ENCODE measurements at regions not wholly inside any gene's neighbourhood (a gene's known extent, or its start where the extent isn't known, plus 50 kb on each side); places are given as distances from the start of the nearest gene placed in this dataset.

DNA sequence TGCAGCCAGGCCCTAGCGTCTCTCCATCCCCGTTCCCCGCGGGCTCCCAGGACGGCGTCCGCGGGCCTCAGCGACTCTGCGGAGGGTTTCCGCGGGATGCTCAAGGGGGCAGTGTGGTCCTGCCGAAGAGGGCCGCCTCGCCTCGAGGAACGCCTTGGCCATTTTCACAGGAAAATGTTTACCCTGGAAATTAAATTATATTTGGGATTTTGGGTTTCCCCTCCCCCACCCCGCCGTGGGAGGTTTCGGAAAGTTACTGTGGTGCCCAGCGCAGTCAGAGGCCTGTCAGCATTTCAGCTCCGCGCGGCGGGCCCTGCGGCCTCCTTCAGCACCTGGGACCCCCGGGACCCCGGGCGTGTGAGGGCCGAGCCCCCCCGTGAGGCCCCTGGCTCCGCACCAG lies 94.5 kb downstream of the PCTP start:
- H3K27me3 ChIP-seq, result no peaks in the 10 kb centered on the region
- no peaks in the 10 kb centered on the region for H3K9me3 ChIP-seq
- H3K4me3 ChIP-seq, result no peak overlapping the region
- H3K36me3 ChIP-seq, result no peaks in the 10 kb centered on the region
- intact Hi-C loops (cut with DNase I), result loop anchor here (10.0 kb wide), 1 partner anchor 479 kb away; no protein-coding TSS in a partner anchor
- H3K9ac ChIP-seq (ENCODE audit: low read depth in 2 of 2, low read length in 2 of 2), result no peak overlapping the region
- no peaks in the 10 kb centered on the region for H3K4me1 ChIP-seq
- peak; percentile 48 for DNase-seq
- peak; percentile 34 for TF ChIP-seq CTCF (IDR thresholded peaks at IDR 0.05)
- no peak overlapping the region for H3K27ac ChIP-seq

DNA sequence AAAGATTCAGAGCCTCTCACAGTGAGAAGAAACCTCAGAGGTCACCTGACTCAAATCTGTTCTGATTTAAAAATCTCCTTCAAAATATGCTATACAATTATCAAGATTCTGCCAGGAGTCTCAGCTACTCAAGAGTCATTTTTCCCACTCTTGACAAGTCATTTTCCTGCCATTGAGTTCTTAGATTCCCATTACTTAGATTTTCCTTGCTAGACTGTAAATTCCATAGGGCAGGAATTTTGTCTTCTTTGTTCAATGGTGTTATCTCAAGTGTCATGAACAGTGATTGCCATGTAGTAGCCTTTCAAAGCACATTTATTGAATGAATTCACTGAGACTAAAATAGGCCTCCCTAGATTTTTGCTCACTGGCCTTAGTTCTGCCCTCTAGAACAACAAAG lies 95.9 kb downstream of the PCTP start:
- Histone ChIP-seq H3K4me1 (no peaks in the 10 kb centered on the region), H3K9ac (ENCODE audit: low read depth in 2 of 2, low read length in 2 of 2) (no peak overlapping the region), H3K36me3 (no peaks in the 10 kb centered on the region), H3K27me3 (no peaks in the 10 kb centered on the region), H3K9me3 (no peaks in the 10 kb centered on the region), H3K4me3 (no peak overlapping the region), H3K27ac (no peak overlapping the region)
- TF ChIP-seq CTCF (IDR thresholded peaks at IDR 0.05), result no peak
- no peak for DNase-seq
- intact Hi-C loops (cut with DNase I), result loop anchor here (10.0 kb wide), 1 partner anchor 478 kb away; no protein-coding TSS in a partner anchor

GRCh38 chr17:55852734-55853133 lies 101.9 kb downstream of the PCTP start:
- no peaks in the 10 kb centered on the region for H3K36me3 ChIP-seq
- no peak overlapping the region for H3K27ac ChIP-seq
- no peak overlapping the region for H3K4me3 ChIP-seq
- H3K27me3 ChIP-seq, result no peaks in the 10 kb centered on the region
- no peak overlapping the region for H3K9ac ChIP-seq (ENCODE audit: low read depth in 2 of 2, low read length in 2 of 2)
- DNase-seq, result no peak
- no peaks in the 10 kb centered on the region for H3K9me3 ChIP-seq
- no peaks in the 10 kb centered on the region for H3K4me1 ChIP-seq
- intact Hi-C loops (cut with DNase I), result no loop called here
- TF ChIP-seq CTCF (IDR thresholded peaks at IDR 0.05), result no peak

DNA sequence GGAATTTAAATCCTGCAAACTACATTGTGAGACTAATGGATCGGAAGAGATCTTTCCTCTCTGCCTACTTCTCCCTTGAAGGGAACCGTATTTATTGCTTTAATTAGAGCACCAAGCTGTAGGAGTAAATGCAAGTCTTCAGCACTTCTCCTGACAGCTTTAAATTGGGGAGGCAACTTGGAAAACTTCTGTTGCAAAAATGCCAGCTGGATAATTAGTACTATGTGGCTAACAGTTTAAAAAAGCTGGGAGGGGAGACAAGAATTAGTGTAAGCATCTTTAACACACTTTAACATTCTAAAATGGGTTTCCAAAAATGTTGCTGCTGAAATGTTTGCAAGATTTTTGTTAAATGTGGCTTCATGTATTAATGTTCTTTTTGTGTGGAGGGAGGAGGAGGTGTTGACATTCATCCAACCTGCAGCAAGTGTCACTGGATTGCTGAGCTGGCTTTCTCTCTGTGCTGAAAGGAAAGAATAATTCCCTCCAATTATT lies 108.5 kb downstream of the PCTP start:
- Histone ChIP-seq H3K4me3 (no peak overlapping the region), H3K36me3 (no peaks in the 10 kb centered on the region), H3K9ac (ENCODE audit: low read depth in 2 of 2, low read length in 2 of 2) (no peak overlapping the region), H3K9me3 (no peaks in the 10 kb centered on the region), H3K27me3 (no peaks in the 10 kb centered on the region), H3K27ac (no peak overlapping the region), H3K4me1 (no peaks in the 10 kb centered on the region)
- intact Hi-C loops (cut with DNase I), result no loop called here
- no peak for DNase-seq
- TF ChIP-seq CTCF (IDR thresholded peaks at IDR 0.05), result no peak

DNA sequence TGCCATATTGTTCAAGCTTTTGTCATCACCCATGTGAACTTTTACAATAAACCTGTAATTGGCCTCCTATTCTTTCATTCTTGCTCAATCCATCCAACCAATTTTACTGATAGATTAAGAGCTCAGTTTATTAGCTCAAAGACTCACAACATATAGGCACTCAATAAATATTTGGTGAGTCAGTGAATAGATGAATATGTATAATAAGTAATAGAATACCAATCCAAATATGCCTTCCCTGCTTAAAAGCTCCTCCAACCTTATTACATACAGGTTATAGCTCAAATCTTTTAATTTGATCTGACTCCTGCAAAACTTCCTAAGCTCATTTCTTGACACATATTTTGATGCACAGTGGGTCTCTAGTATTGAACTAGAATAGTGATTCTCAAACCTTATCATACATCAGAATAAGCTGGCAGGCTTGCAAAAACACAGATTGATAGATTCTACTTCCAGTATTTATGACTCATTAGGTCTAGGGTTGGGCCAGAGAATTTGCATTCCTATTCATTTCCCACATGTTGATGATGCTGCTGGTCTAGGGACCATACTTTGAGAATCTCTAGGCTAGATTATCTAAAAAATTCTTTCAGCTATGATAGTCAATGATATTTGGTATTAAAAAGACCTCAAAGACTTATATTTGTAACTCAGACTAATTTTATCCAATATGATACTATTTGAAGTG lies 114.4 kb downstream of the PCTP start:
- Histone ChIP-seq H3K36me3 (no peaks in the 10 kb centered on the region), H3K4me1 (no peaks in the 10 kb centered on the region), H3K27ac (no peak overlapping the region), H3K27me3 (no peaks in the 10 kb centered on the region), H3K4me3 (no peak overlapping the region), H3K9me3 (no peaks in the 10 kb centered on the region), H3K9ac (ENCODE audit: low read depth in 2 of 2, low read length in 2 of 2) (no peak overlapping the region)
- no peak for TF ChIP-seq CTCF (IDR thresholded peaks at IDR 0.05)
- intact Hi-C loops (cut with DNase I), result loop anchor here (10.0 kb wide), 1 partner anchor 80 kb away; no protein-coding TSS in a partner anchor
- DNase-seq, result no peak
